HG02678 (cell line): ENCODE measurements at regions not wholly inside any gene's neighbourhood (a gene's known extent, or its start where the extent isn't known, plus 50 kb on each side); places are given as distances from the start of the nearest gene placed in this dataset.
A peak's percentile ranks its signal among the peaks of the same experiment; 100 is the strongest.
"Not testable (repeated sequence)": the region's sequence is repeated elsewhere in the genome, so short reads cannot be mapped to it uniquely, and the experiment has no call there.

ENCODE experiments used
- ATAC-seq: cut with Tn5 transposase; IDR thresholded peaks from one replicate; pipeline ENCODE4 v1.9.1; 2021; ENCODE audit warnings: mild to moderate bottlenecking, moderate library complexity; ENCODE audit not compliant: unreplicated experiment

DNA sequence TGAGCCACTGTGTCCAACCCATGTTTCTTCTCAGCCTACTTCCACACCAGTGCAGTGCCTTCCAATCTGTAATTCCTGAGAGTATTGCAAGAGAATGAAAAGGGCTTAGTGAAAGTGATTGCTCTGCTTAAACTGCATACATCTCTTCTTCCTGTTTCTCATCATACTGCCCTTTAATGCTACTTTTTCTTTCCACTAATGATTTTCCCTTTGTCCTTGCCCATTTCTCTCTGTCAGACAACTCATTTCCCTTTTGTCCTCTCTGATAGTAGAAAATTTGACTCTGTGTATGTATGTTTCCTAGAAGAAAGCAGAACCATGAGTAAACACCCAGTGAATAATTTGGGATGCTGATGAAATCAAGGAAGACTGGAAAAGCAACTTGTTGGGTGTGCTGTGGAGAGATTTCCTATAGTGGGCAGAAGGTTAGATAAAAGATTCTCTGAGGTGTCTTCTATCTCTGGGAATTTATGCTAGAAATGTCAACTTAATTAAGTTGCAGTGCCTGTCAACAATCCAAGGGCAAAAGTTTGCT, 102.2 kb upstream of the CHD1 start:
- ATAC-seq: no peak

GRCh38 chr5:99029172-99029571, 100.4 kb upstream of the CHD1 start:
- no peak for ATAC-seq

GRCh38 chr5:99028170-99028569, 99.4 kb upstream of the CHD1 start:
- not testable (repeated sequence) for ATAC-seq

DNA sequence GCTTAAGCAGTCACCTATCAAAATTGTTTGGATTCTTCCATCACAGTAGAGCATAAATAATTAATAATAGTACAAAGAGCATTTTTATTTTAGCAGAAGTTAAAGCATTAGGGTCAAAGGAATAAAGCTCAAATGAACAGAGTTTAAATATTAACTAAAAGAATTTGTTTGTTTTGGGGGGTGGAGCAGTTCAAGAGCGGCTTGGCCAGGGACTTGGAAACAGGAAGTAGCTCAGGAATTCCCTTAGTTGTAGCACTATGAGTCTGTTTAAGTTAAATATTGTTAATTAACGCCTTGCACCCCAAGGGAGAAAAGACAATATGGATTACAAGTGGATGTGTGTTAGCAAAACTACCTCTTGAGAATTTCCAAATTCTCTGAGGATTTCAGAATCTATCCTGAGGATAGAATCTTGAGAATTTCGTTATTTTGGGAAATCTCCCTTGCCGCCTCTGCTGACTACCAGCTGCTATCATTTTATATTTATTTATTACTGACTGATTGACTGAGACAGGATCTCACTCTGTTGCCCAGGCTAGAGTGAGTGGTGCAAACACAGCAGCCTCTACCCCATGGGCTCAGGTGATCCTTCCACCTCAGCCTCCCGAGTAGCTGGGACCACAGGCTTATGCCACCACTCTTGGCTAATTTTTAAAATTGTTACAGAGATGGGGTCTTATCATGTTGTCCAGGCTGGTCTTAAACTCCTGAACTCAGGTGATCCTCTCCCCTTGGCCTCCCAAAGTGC, 96.7 kb upstream of the CHD1 start:
- ATAC-seq: no peak

GRCh38 chr5:99023330-99023729, 94.5 kb upstream of the CHD1 start:
- no peak for ATAC-seq

GRCh38 chr5:99022250-99022649, 93.4 kb upstream of the CHD1 start:
- no peak for ATAC-seq

- no peak for ATAC-seq
These were observed 91.9 kb upstream of the CHD1 start for GRCh38 chr5:99020698-99021048.

DNA sequence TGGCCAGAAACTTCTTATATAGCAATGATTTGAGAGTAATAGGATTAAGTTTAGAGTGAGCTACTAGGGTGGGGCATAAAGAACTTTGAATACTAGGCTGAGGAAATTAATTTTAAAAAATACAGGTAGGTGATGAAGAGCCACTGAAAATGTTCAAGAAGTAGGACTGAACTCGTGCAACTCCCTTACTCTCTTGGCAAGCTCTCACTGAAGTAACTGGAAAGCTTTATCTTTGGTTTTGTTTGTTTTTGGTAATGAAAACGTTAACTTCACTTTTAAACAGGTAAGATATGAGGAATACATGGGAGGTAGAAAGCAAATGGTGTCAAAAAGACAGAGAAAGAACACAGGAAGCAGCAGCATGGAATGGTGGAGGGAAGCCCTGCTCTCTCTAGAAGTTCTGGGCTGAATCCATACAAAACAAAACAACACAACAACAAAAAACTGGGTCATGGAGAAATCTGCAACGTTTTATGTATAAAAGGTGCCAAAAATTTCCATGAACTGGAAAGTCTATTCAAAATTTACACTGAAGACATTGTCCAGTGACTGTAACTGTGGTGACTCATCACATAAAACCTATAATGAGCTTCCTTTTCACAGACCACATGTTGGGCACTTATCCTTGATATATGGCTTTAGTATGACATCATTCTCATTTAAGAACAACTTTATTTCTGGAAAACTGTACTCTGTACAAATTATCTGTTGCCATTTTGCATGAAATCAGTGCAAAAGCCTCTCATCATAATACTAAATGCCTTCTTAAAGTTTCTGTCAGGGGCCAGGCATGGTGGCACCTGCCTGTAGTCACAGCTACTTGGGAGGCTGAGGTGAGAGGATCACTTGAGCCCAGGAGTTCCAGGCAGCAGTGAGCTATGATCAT, 91.2 kb upstream of the CHD1 start:
- ATAC-seq: peak; percentile 62

GRCh38 chr5:99019254-99019653, 90.4 kb upstream of the CHD1 start:
- ATAC-seq: no peak

GRCh38 chr5:99010294-99010693, 81.5 kb upstream of the CHD1 start:
- ATAC-seq: no peak

- not testable (repeated sequence) for ATAC-seq
These were observed 79.2 kb upstream of the CHD1 start for GRCh38 chr5:99008009-99008408.

DNA sequence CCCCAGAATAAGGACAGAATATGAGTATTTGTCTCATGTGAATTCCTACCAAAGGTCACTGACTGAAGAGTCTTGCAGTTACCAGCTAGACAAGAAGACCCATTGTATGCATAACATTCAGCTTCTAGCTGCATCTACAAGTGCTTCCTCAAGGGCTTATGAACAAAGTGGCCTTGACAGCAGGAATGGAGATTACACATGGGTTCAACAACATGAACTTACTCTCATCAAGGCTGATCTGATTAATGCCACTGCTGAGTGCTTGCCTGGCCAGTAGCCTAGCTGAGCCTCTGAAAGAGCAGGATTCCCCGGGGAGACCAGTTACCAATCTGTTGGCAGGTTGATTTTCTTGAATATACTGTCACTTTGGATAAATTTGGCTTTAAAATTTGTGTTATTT, 76.7 kb upstream of the CHD1 start:
- no peak for ATAC-seq

DNA sequence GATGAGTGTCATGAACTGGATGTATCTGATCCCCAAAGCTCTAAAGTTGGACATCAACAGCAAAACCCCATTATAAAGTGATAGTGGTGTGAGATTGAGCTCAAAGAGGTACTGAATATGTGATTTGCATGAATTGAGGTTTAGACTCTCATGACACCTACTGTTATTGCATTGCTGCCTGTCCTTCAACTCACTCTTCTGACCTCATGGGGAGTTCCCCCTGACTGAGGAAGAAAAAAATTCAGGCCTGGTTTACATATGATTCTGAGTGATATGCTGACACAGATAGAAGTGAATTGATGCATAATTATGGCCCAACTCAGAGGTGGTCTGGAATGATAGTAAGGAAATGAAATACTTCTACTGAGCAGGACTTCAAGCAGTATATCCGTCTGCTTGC, 76.2 kb upstream of the CHD1 start:
- peak; percentile 99 for ATAC-seq

DNA sequence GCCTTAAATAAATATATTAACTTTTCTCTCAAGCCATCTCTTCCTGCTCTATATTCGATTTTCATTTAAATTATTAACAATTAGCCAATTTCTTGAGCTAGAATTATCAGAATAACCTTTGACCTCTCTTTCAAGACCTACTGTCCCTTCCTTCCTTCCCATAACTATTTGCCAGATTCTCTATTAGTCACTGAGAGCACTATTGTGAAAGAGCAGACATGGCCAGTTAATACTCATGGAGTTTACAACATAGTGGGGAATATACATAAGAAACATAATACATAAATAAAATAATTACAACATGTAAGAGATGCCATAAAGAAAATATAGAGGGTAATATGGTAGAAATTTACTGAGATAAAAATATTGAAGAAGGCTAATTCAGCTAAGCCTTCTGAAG, 72.1 kb upstream of the CHD1 start:
- no peak for ATAC-seq

GRCh38 chr5:99000221-99000620, 71.4 kb upstream of the CHD1 start:
- ATAC-seq: no peak

DNA sequence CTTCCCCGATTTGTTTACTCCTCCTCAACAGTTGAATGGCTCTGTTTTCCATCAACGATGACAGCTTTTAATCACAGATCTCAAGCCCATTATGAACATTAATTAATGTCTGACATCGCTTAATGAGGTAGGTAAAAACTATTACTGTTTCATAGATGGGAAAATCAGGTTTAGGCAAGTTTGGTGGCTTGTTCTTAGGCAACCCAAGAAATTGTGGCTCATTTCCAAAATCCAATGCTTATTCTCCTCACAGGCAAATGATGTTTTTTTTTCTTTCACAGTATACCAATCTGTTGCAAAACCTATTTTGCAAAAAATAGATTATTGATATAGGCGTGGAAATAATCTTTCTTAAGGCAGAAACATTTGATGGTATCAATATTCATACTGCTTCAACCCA, 70.8 kb upstream of the CHD1 start:
- ATAC-seq: no peak

- ATAC-seq: no peak
These were observed 68.2 kb upstream of the CHD1 start for GRCh38 chr5:98997000-98997399.

- no peak for ATAC-seq
These were observed 65.8 kb upstream of the CHD1 start for GRCh38 chr5:98994611-98995010.

DNA sequence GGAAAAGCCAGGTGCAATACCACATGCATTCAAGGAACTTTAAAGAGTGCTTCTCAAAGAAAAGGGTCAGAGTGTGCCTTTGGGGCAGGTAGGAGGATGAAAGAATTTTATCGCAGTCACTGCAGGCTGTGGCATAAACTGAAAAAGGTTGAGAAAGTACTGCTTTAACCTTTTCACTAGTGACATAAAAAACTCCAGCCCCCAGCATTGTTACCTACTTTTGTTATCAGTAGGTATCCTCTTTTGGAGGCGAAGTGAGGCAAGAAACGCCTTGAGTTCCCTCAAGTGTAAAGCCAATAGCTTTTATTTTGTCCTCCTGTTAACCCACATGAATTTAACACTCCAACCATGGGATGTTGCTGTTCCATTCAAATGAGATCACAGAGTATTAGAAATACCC, 64.7 kb upstream of the CHD1 start:
- no peak for ATAC-seq

DNA sequence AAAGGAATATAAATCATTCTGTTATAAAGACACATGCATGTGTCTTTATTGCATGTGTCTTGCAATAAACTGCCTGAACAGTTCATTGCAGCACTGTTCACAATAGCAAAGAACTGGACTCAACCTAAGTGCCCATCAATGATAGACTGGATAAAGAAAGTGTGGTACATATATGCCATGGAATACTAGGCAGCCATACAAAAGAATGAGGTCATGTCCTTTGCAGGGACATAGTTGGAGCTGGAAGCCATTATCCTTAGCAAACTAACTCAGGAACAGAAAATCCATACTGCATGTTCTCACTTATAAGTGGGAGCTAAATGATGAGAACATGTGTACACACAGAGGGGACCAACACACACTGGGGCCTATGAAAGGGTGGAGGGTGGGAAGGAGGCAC, 63.7 kb upstream of the CHD1 start:
- ATAC-seq: no peak

GRCh38 chr5:98989727-98990126, 60.9 kb upstream of the CHD1 start:
- no peak for ATAC-seq

DNA sequence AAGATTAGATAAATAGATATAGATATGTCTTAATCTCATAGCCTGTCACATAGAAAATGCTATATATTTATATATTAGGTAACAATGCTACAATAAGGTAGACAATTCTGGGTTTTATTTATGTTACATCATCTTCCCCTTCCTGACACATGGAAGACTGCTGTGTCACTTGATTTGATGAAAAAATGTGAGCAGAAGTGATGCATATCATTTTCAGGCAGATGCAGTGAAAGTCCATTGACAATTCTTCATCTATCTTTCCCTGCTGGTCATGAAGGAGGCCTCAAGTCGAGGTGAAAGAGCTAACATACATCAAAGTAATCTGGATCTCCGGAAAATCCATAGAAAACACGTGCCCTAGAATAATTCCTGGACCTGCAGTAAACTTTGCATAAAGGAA, 57.8 kb upstream of the CHD1 start:
- no peak for ATAC-seq
